Esophagus (tissue), 2 donors: ENCODE measurements at regions not wholly inside any gene's neighbourhood (a gene's known extent, or its start where the extent isn't known, plus 50 kb on each side); places are given as distances from the start of the nearest gene placed in this dataset.

Experiments
- H3K27ac ChIP-seq, 2 donors: one replicate each; pipeline ENCODE4 v1.5.1; 2013; ENCODE audit warnings: low read depth in 2 of 2, mild to moderate bottlenecking in 2 of 2, inconsistent platforms in 1 of 2, low read length in 1 of 2, moderate library complexity in 1 of 2
- H3K27me3 ChIP-seq, 2 donors: one replicate each; pipeline ENCODE4 v1.6.1; 2013; ENCODE audit warnings: low read length in 2 of 2, control low read depth in 1 of 2, mild to moderate bottlenecking in 1 of 2; ENCODE audit not compliant: insufficient read depth in 2 of 2, control insufficient read depth in 1 of 2
- H3K36me3 ChIP-seq, 2 donors: one replicate each; pipeline ENCODE4 v1.6.1; 2013; ENCODE audit warnings: low read length in 1 of 2; ENCODE audit not compliant: control insufficient read depth in 2 of 2, insufficient read depth in 2 of 2
- H3K4me1 ChIP-seq, 2 donors: one replicate each; pipeline ENCODE4 v1.6.1; 2013; ENCODE audit warnings: low read length in 1 of 2; ENCODE audit not compliant: control insufficient read depth in 2 of 2, insufficient read depth in 2 of 2
- H3K4me3 ChIP-seq, 2 donors: one replicate each; pipeline ENCODE4 v1.5.1; 2013; ENCODE audit warnings: low read length in 2 of 2, mild to moderate bottlenecking in 2 of 2, low read depth in 1 of 2, moderate library complexity in 1 of 2
- H3K9me3 ChIP-seq, 2 donors: one replicate each; pipeline ENCODE4 v1.6.1; 2013; ENCODE audit warnings: mild to moderate bottlenecking in 2 of 2, low read depth in 1 of 2, low read length in 1 of 2, moderate library complexity in 1 of 2; ENCODE audit not compliant: control insufficient read depth in 2 of 2, insufficient read depth in 1 of 2
- WGBS, 2 donors: extraction: QIAGEN DNeasy Blood & Tissue Kit; methylation state at CpG; one replicate each; pipeline ENCODE4 v1.1.7; 2013; 5-methylcytosine and 5-hydroxymethylcytosine counted together
- donor health status: healthy with polysubstance abuse.
- donor health status: Bipolar disorder and iron deficiency.

GRCh38 chr17:72302735-72303134 is 181.9 kb downstream of the SOX9 start:
- no peaks in the 10 kb centered on the region for H3K9me3 ChIP-seq
- H3K36me3 ChIP-seq: no peaks in the 10 kb centered on the region
- H3K27me3 ChIP-seq: no peaks in the 10 kb centered on the region
- WGBS, 2 donors: 87 to 88% methylated on average over 4 of the region's 4 CpGs
- H3K4me3 ChIP-seq: no peak overlapping the region
- peaks cover 0 to 2% of the 10 kb centered on the region in 2 donors for H3K4me1 ChIP-seq
- H3K27ac ChIP-seq: no peak overlapping the region

GRCh38 chr17:72303787-72304733 is 183.2 kb downstream of the SOX9 start:
- H3K36me3 ChIP-seq: no peaks in the 10 kb centered on the region
- H3K27ac ChIP-seq: no peak overlapping the region
- peaks cover 0 to 2% of the 10 kb centered on the region in 2 donors for H3K4me1 ChIP-seq
- WGBS, 2 donors: 92 to 95% methylated on average over 8 of the region's 8 CpGs
- no peak overlapping the region for H3K4me3 ChIP-seq
- H3K27me3 ChIP-seq: no peaks in the 10 kb centered on the region
- no peaks in the 10 kb centered on the region for H3K9me3 ChIP-seq

DNA sequence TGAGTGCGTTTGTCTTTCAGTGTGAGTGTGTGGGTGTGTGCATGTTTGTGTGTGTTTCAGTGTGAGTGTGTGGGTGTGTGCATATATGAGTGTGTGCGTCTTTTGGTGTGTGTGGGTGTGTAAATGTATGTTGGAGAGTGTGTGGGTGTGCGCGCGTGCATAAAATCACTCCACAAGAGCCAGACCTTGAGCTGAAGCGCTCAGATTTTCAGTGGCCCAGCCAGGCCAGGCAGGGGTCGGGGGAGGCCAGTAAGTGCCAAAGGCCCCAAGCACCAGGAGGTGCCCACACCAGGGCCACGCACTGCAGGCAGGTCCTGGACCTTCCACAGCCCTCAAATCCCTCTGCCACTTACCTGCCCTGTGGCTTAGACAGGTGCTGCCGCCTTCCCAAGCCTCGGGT is 184.0 kb downstream of the SOX9 start:
- 87 to 88% methylated on average over 10 of the region's 10 CpGs for WGBS, 2 donors
- Histone ChIP-seq H3K4me1 (peaks cover 0 to 2% of the 10 kb centered on the region in 2 donors), H3K36me3 (no peaks in the 10 kb centered on the region), H3K4me3 (no peak overlapping the region), H3K9me3 (no peaks in the 10 kb centered on the region), H3K27ac (no peak overlapping the region), H3K27me3 (peaks cover 0 to 2% of the 10 kb centered on the region in 2 donors)

DNA sequence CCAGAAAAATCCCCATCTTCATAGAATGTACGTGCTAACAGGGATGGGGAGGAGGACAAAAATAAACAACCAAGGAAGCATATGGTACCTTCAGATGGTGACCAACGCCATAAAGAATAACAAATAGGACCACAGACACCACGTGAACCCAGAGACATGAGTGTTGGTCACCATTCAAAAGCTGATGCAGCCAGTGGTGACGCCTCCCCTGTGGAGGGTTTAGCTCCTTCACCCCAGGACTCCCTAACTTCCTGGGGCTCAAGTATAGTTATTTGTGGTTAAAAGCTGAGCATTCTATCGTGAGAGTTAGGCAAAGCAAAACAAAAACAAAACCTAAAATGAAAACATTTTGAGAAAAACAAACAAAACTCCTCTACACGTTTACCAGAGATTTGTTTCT is 184.7 kb downstream of the SOX9 start:
- 58% methylated on average over 6 of the region's 6 CpGs for WGBS, 2 donors

DNA sequence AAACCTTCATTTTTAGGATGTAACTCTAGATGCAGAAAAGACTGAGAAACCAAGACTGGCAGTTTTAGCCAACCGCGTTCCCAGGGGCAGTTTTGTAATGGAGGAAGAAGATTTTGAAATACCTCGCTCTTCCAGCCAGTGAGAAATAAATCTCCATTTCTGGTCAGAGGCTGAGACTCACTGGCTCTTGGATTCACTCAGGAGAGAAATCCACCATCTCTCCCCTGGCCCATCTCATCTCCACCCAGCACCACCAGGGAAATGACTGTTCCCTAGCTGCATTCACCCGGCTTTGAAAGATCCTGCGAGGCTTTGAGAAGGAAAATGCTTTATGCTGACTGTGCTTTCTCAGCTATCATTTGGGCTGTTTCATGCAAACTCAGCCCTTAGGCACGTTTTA is 185.2 kb downstream of the SOX9 start:
- Histone ChIP-seq H3K36me3 (no peaks in the 10 kb centered on the region), H3K27me3 (peaks cover 0 to 2% of the 10 kb centered on the region in 2 donors), H3K27ac (no peak overlapping the region), H3K4me1 (no peaks in the 10 kb centered on the region), H3K4me3 (no peak overlapping the region), H3K9me3 (no peaks in the 10 kb centered on the region)
- 62 to 63% methylated on average over 6 of the region's 6 CpGs for WGBS, 2 donors

More for the DNA sequence above, 184.7 kb downstream of the SOX9 start:
- no peaks in the 10 kb centered on the region for H3K36me3 ChIP-seq
- no peak overlapping the region for H3K27ac ChIP-seq
- H3K9me3 ChIP-seq: no peaks in the 10 kb centered on the region
- H3K27me3 ChIP-seq: peaks cover 0 to 2% of the 10 kb centered on the region in 2 donors
- no peak overlapping the region for H3K4me3 ChIP-seq
- peaks cover 0 to 2% of the 10 kb centered on the region in 2 donors for H3K4me1 ChIP-seq

GRCh38 chr17:72307836-72308235 is 187.0 kb downstream of the SOX9 start:
- no peaks in the 10 kb centered on the region for H3K36me3 ChIP-seq
- no peaks in the 10 kb centered on the region for H3K9me3 ChIP-seq
- 69 to 77% methylated on average over 3 of the region's 3 CpGs for WGBS, 2 donors

DNA sequence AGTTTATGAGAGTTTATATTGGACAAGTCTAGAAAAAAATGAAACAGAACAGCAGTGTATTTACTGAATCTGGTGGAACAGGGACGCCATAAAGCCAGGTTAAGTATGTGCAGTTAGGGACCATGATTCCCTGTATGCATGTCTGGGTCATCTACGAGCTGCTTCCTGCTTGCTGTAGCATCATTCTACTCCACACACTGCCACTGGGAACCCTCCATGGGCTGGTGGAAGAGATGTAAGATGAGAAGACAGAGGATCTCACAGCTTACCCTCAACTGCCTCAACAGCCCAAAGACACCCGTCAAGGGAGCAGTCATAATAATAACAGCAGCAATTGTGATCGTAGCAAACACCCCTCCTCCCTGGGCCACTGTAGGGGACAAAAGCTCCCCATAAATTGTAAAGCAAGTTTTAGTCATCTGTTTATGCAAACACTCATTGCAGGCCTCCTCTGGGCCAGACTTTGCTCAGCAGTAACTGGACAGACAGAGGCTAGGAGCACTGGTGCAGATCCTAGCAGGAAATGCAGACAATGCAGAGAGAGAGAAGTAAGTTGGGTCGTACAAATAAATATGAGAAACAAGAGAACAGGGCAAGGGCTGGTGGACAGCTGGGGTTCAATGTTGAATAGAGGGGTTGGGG is 188.0 kb downstream of the SOX9 start:
- Histone ChIP-seq H3K27ac (no peak overlapping the region), H3K36me3 (no peaks in the 10 kb centered on the region), H3K9me3 (no peaks in the 10 kb centered on the region), H3K27me3 (peaks cover 0 to 2% of the 10 kb centered on the region in 2 donors), H3K4me1 (no peaks in the 10 kb centered on the region), H3K4me3 (no peak overlapping the region)
- 73 to 75% methylated on average over 5 of the region's 5 CpGs for WGBS, 2 donors

More at GRCh38 chr17:72307836-72308235, 187.0 kb downstream of the SOX9 start:
- no peak overlapping the region for H3K27ac ChIP-seq
- peaks cover 0 to 2% of the 10 kb centered on the region in 2 donors for H3K27me3 ChIP-seq
- H3K4me3 ChIP-seq: no peak overlapping the region
- no peaks in the 10 kb centered on the region for H3K4me1 ChIP-seq

- Histone ChIP-seq H3K4me1 (no peaks in the 10 kb centered on the region), H3K9me3 (no peaks in the 10 kb centered on the region), H3K27ac (no peak overlapping the region), H3K27me3 (peaks cover 0 to 2% of the 10 kb centered on the region in 2 donors), H3K4me3 (no peak overlapping the region), H3K36me3 (no peaks in the 10 kb centered on the region)
- 85 to 90% methylated on average over 1 of the region's 1 CpG for WGBS, 2 donors
These were observed 190.2 kb downstream of the SOX9 start for GRCh38 chr17:72311004-72311403.

DNA sequence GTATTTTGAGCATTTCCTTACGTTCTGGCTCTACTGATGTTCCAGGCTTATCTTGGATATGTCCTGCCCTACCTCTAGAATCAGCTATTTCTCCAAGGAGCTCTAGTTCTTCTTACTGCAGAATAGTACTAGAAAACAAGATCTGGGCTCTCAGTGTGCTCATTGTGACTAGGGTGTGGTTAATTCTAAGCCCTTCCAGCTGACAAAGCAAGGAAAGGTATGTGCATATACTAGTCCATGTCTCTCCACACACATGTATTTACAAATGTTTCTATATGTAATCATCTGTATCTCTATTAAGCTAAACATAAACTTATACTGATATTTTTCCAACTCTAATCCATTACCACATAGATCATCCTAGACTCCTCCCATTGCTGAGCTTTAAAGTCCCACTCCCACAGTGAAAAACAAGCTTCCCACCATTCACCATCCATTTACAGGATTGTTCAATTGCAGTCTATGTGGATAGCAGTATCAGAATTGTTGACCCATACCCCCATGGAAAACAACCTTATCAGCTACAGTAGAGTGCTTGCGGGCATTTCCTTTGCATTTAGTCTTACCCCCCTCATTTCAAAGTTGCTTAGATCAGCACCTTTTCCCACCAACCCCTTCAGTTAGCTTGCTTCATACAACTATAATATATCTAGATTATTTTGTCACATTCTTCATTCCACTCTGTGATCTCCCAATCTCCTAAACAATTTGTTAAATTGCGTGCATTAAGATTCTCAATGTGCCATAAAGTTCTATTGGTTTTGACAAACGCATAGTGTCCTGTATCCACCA is 194.5 kb downstream of the SOX9 start:
- WGBS, 2 donors: 91 to 92% methylated on average over 4 of the region's 4 CpGs
- Histone ChIP-seq H3K4me3 (no peak overlapping the region), H3K9me3 (no peaks in the 10 kb centered on the region), H3K27me3 (no peaks in the 10 kb centered on the region), H3K27ac (no peak overlapping the region), H3K36me3 (no peaks in the 10 kb centered on the region), H3K4me1 (no peaks in the 10 kb centered on the region)
